ENCODE measurements at regions not wholly inside any gene's neighbourhood (a gene's known extent, or its start where the extent isn't known, plus 50 kb on each side); places are given as distances from the start of the nearest gene placed in this dataset.
"Not testable (repeated sequence)": the region's sequence is repeated elsewhere in the genome, so short reads cannot be mapped to it uniquely, and the experiment has no call there.

DNA sequence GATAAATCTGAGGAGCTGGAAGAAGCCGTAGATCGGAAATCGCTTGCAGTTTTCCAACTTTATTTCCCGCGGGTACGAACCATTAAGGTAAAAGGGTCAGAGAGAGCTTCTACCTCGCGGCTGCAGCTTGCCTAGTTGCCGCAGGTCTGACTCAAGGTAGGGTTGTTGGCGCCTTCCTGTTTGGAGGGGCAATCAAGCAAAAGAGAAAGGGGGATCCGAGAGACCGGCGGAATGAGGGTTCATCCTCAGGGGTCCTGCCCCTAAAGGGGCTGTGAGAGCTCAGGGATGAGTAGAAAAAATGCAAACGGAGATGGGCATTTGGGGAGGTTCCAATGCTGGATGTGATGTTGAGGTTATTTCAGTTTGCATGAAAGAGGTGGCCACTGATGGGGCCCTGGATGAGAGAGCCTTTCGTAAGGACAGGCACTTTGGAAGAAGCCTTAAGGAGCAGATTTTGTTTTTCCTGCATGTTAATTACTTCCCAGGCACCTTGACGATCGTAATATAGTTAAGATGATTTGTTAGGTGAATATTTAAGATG is 265.4 kb downstream of the CGGBP1 start:
- DNase-seq (ENCODE audit: low read depth): no peak

GRCh38 chr3:87792534-87793336 is 266.1 kb downstream of the CGGBP1 start, which contains the start of gene HTR1F:
Gene HTR1F (plus strand): TSS chr3:87792706.
- no peak for DNase-seq (ENCODE audit: low read depth)

- no peak for DNase-seq (ENCODE audit: low read depth)
Measured at GRCh38 chr3:87792198-87792533, 266.6 kb downstream of the CGGBP1 start.

DNA sequence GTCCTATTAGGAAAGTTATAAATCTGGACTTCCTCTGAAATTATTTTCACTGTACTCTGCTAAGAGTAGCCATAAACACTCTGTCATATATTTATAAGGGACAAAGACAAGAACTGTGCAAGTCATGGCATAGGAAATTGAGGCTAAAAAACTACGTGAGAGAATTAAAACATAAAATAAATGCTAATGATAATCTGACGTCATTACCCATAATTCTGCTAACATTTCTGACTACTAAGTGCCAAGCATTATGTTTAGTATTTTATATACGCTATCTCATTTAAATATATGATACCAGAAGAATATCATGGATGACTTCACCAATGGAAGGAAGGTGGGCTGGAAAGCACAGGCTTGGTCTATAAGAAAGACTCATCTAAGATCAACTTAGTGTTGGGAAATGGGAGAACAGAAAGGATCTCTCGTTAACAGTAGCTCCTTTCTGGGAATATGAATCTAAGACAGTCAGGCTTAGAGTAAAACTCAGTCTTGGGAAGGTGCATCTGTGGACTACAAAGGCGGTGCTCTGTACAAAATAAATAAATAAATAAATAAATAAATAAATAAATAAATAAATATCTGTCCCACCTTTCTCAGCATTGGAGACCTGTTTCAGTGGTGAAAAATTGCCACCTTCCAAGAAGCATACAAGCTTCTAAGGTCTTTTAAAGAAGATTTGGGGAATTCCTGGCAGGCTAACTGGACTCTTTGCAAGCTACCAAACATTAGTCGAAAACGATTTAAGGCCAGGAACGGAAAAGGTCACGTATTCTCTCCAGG is 267.4 kb downstream of the CGGBP1 start:
- no peak for DNase-seq (ENCODE audit: low read depth)

GRCh38 chr3:87789049-87789448 is 269.8 kb downstream of the CGGBP1 start:
- DNase-seq (ENCODE audit: low read depth): not testable (repeated sequence)

- DNase-seq (ENCODE audit: low read depth): no peak
Measured at GRCh38 chr3:87788516-87788915, 270.3 kb downstream of the CGGBP1 start.

DNA sequence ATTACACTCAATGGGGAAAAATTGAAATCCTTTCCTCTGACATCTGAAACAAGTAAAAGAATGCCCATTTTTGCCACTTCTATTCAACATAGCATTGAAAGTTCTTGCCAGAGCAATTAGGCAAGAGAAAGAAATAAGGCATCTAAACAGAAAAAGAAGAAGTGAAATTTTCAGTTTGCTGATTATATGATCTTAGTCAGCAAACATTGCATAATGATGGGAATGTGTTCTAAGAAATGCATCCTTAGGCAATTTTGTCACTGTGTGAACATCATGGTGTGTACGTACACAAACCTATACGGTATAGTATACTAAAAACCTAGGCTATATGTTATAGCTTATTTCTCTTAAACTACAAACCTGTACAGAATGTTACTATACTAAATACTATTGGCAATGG is 278.0 kb downstream of the CGGBP1 start:
- DNase-seq (ENCODE audit: low read depth): no peak

- DNase-seq (ENCODE audit: low read depth): no peak
Measured at GRCh38 chr3:87778876-87779275, 279.9 kb downstream of the CGGBP1 start.

- DNase-seq (ENCODE audit: low read depth): peak; percentile 1
Measured at GRCh38 chr3:87771337-87772192, 287.2 kb downstream of the CGGBP1 start.

- no peak for DNase-seq (ENCODE audit: low read depth)
Measured at GRCh38 chr3:87766721-87767120, 292.1 kb downstream of the CGGBP1 start.

- no peak for DNase-seq (ENCODE audit: low read depth)
Measured at GRCh38 chr3:87765256-87765655, 293.5 kb downstream of the CGGBP1 start.

GRCh38 chr3:87761795-87762194 is 297.0 kb downstream of the CGGBP1 start:
- no peak for DNase-seq (ENCODE audit: low read depth)

GRCh38 chr3:87761341-87761740 is 297.5 kb downstream of the CGGBP1 start:
- no peak for DNase-seq (ENCODE audit: low read depth)

GRCh38 chr3:87756616-87757015 is 302.2 kb downstream of the CGGBP1 start:
- DNase-seq (ENCODE audit: low read depth): no peak

DNA sequence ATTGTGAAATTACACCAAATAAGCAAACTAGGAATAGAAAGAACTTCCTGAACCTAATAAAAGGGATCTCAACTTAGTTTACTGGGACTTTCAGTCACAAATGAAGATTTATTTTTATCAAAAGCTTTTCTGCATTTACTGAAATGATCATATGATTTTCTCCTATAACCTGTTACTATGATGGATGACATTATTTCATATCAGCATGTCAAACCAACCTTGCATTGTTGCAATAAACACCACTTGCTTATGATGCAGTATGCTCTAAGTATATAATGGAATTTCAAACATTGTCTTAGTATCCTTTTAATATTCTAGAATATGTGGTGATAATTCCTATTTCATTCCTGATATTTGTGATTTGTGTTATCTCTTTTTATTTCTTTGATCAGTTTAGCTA is 303.0 kb downstream of the CGGBP1 start:
- no peak for DNase-seq (ENCODE audit: low read depth)

GRCh38 chr3:87742250-87742649 is 316.6 kb downstream of the CGGBP1 start:
- DNase-seq (ENCODE audit: low read depth): no peak

DNA sequence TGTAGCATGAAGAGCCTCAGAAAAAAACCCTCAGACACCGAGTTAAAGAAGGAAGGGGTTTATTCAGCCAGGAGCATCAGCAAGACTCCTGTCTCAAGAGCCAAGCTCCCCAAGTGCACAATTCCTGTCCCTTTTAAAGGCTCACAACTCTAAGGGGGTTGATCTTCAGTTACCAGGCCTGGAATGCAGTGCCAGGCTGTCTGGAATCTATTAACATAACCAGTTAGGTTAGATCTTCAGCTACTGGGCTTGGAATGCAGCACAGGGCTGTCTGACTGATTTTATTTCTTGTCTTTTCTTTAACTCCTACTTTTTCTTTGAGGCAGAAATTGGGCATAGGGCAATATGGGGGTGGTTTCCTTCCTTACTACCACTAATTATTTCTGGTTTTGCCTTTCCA is 317.9 kb downstream of the CGGBP1 start:
- not testable (repeated sequence) for DNase-seq (ENCODE audit: low read depth)

GRCh38 chr3:87737817-87738216 is 321.0 kb downstream of the CGGBP1 start:
- DNase-seq (ENCODE audit: low read depth): not testable (repeated sequence)

DNA sequence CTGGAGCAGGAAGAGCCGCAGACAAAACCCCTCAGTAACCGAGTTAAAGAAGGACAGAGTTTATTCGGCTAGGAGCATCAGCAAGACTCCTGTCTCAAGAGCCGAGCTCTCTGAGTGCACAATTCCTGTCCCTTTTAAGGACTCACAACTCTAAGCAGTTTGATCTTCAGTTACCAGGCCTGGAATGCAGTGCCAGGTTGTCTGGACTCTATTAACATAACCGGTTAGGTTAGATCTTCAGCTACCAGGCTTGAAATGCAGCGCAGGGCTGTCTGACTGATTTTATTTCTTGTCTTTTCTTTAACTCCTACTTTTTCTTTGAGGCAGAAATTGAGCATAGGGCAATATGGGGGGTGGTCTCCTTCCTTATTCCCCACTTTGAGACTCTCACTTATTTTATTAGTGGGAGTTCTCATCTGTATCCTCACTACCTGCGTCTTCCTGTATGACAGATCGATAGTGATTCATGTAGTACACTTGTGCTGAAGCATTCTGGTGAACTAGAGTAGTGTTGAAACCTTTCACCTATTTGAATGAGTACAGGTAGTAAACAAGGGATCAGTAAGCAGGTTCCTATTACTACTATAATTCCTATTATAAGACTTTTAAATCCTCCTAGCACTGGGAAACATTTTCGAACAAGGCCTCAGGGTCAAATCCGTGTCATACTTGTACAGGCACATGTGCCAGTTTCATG is 325.0 kb downstream of the CGGBP1 start:
- no peak for DNase-seq (ENCODE audit: low read depth)

DNA sequence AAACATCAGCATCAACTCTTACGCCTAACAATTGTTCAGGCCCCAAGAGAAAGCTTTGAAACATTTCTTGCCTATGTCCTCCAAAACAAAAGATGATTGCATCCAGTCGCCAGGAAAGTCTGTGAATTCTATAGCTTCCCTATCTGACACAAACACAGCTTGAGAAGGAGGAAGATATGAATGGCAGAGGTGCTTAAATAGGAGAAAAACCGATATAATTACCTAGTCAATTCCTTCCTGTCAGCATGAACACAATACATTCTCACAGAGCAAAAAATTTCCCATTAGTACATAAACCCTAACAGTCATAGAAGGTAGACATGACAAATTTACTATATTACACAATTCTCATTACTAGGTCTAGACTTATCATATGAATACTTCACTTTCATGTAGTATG is 326.5 kb downstream of the CGGBP1 start:
- DNase-seq (ENCODE audit: low read depth): no peak

DNA sequence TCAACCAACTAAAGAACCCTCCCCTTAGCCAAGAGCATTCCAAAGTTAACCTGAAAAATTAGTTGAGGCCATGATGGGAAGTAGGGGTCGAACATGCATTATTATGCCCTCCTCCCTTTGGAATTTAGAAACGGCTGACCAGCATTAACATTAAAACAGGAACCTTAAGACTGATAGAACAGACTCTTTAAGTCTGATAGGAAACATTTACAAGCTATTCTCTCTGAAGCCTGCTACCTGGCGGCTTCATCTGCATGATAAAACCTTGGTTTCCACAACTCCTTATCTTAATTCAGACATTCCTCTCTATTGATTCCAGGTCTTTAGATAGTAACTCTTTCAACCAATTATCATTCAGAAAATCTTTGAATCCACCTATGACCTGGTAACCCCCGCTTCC is 331.0 kb downstream of the CGGBP1 start:
- no peak for DNase-seq (ENCODE audit: low read depth)

DNA sequence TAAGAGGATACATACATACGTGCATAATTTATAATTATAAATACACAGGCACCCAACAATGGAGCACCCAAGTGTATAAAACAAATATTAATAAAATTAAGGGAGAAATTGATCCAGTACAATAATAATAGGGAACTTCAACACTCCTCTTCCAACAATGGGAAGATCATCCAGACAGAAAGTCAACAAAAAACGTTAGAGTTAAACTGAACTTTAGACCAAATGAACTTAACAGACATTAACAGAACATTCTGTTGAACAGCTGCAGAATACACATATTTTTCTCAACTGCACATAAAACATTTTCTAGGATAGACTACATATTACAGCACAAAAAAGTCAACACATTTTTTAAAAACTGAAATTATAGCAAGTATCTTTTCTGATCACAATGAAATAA is 339.7 kb downstream of the CGGBP1 start:
- no peak for DNase-seq (ENCODE audit: low read depth)

Data from fibroblast of the conjunctiva (primary cell).